Transverse colon (tissue), 4 donors: ENCODE measurements at regions not wholly inside any gene's neighbourhood (a gene's known extent, or its start where the extent isn't known, plus 50 kb on each side); places are given as distances from the start of the nearest gene placed in this dataset.

ENCODE experiments used
- DNase-seq: peaks from one replicate; pipeline ENCODE4 v3.0.0-alpha.2; 2019
- H3K27ac ChIP-seq, 4 donors: fragments of 200-600 bp; sonication (generic); 2 replicates each; pipeline ENCODE4 v1.5.1; 2016 to 2018; ENCODE audit warnings: inconsistent platforms in 4 of 4
- H3K27me3 ChIP-seq: fragments of 200-600 bp; sonication (generic); 2 replicates; pipeline ENCODE4 v1.5.1; 2017; ENCODE audit warnings: inconsistent platforms
- H3K36me3 ChIP-seq, 4 donors: fragments of 200-600 bp; sonication (generic); 2 replicates each; pipeline ENCODE4 v1.5.1; 2017 to 2019; ENCODE audit warnings: inconsistent platforms in 4 of 4
- H3K4me1 ChIP-seq, 4 donors: fragments of 200-600 bp; sonication (generic); 2 replicates each; pipeline ENCODE4 v1.5.1; 2017 to 2020; ENCODE audit warnings: inconsistent platforms in 4 of 4
- H3K4me3 ChIP-seq, 4 donors: fragments of 200-600 bp; sonication (generic); 1 replicate in 1 of 4; 2 replicates in 3 of 4; pipeline versions ENCODE4 v1.5.1 to v1.6.1; 2017 to 2019; ENCODE audit warnings: inconsistent platforms in 4 of 4
- H3K9me3 ChIP-seq, 2 donors: fragments of 200-600 bp; sonication (generic); 2 replicates each; pipeline ENCODE4 v1.5.1; 2017 to 2019; ENCODE audit warnings: inconsistent platforms in 2 of 2
- EP300 ChIP-seq: sonication (generic); formaldehyde crosslinking; IDR thresholded peaks from one replicate; pipeline ENCODE4 v1.6.1; 2017; ENCODE audit warnings: antibody characterized with exemption, low read depth
- POLR2A ChIP-seq: fragments of 450-650 bp; IDR thresholded peaks from one replicate; pipeline ENCODE4 v1.6.1; 2016; ENCODE audit warnings: antibody characterized with exemption, mild to moderate bottlenecking, moderate library complexity
- POLR2AphosphoS5 ChIP-seq, 3 donors: sonication (generic); formaldehyde crosslinking; IDR thresholded peaks; one replicate each; pipeline ENCODE4 v1.6.1; 2016; ENCODE audit warnings: antibody characterized with exemption in 3 of 3
- WGBS, 2 donors: methylation state at CpG; one replicate each; pipeline ENCODE4 v1.1.5; 2018; ENCODE audit warnings: low coverage in 1 of 2; 5-methylcytosine and 5-hydroxymethylcytosine counted together
- in situ Hi-C, 4 donors: fragments of 200-750 bp; cut with MboI; loops; one replicate each; pipeline versions ENCODE4 v1.15.0 to v1.15.1; 2017; ENCODE audit warnings: low sequenced_read_pairs in 3 of 4, low pct_ligation_motif_present in 1 of 4, low pct_unique_long_range_greater_than_20kb in 1 of 4
- intact Hi-C: fragments of 100-400 bp; cut with DNase I; formaldehyde crosslinking; loops from one replicate; pipeline ENCODE4 v1.15.1; 2023; ENCODE audit warnings: low total_unique reads
- TF ChIP-seq, protein P1 (sequence below), 5 experiments: fragments of 200-600 bp in 3 of 5; fragments of 450-650 bp in 2 of 5; sonication (generic) in 3 of 5; IDR thresholded peaks; 1 replicate in 2 of 5; 2 replicates in 3 of 5; pipeline ENCODE4 v1.5.1; 2016 to 2017; ENCODE audit warnings: antibody characterized with exemption in 5 of 5, inconsistent platforms in 3 of 5, mild to moderate bottlenecking in 2 of 5, moderate library complexity in 1 of 5

DNA sequence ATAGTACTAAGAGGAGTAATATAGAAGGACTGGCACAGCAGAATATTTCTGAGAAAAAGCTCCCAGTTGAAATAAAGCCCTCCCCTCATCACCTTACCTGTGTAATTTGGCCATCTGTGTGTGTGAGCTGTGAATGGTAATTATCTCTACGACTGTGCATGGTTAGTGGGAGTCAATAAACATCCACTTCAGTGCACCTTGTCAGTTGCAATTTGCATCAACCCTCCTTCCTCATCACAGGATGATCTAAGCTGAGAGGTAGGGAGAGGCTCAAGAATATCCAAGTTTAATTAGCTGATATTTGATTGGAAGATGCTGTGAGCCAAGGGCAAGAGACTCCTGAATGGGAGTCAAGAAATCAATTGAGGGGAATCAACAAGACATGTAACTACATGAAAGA lies 694.9 kb upstream of the KLHL29 start:
- DNase-seq, result no peak
- no peaks in the 10 kb centered on the region for H3K9me3 ChIP-seq
- H3K27ac ChIP-seq, result no peak overlapping the region
- TF ChIP-seq POLR2A (no peak), EP300 (no peak)
- no peaks in the 10 kb centered on the region for H3K4me1 ChIP-seq
- H3K36me3 ChIP-seq, result no peaks in the 10 kb centered on the region
- in situ Hi-C loops, result no loop called here
- intact Hi-C loops, result no loop called here
- no peak overlapping the region for H3K4me3 ChIP-seq
- no peaks in the 10 kb centered on the region for H3K27me3 ChIP-seq
- WGBS, 2 donors, result 38 to 62% methylated on average over 1 of the region's 1 CpG

DNA sequence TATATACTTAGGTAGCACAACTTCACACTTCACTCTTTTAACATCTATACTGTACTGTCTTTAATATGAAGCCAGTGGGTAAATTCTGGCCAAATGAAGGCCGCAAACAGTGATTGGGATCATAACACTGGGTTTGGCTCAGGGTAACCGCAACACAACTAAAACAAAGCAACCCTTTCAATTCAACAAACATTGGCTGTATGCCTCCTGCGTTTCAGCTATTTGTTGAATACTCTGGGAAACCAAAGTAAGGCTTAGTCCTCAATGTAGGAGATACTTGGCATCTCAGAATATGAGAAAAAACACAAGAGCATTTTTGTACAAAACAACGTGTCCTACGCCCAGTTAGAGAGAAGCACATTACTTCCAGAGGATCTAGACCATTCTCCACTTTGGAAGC lies 693.3 kb upstream of the KLHL29 start:
- no peak for DNase-seq
- intact Hi-C loops, result no loop called here
- no peak for TF ChIP-seq POLR2AphosphoS5 (IDR thresholded peaks at IDR 0.05)
- TF ChIP-seq POLR2A, result no peak
- TF ChIP-seq, protein P1, sequence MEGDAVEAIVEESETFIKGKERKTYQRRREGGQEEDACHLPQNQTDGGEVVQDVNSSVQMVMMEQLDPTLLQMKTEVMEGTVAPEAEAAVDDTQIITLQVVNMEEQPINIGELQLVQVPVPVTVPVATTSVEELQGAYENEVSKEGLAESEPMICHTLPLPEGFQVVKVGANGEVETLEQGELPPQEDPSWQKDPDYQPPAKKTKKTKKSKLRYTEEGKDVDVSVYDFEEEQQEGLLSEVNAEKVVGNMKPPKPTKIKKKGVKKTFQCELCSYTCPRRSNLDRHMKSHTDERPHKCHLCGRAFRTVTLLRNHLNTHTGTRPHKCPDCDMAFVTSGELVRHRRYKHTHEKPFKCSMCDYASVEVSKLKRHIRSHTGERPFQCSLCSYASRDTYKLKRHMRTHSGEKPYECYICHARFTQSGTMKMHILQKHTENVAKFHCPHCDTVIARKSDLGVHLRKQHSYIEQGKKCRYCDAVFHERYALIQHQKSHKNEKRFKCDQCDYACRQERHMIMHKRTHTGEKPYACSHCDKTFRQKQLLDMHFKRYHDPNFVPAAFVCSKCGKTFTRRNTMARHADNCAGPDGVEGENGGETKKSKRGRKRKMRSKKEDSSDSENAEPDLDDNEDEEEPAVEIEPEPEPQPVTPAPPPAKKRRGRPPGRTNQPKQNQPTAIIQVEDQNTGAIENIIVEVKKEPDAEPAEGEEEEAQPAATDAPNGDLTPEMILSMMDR (IDR thresholded peaks at IDR 0.05), result no peak
- TF ChIP-seq EP300, result no peak
- no peak overlapping the region for H3K4me3 ChIP-seq
- H3K9me3 ChIP-seq, result no peaks in the 10 kb centered on the region
- WGBS, 2 donors, result 63 to 73% methylated on average over 5 of the region's 5 CpGs
- H3K27ac ChIP-seq, result no peak overlapping the region
- in situ Hi-C loops, result no loop called here
- no peaks in the 10 kb centered on the region for H3K4me1 ChIP-seq
- no peaks in the 10 kb centered on the region for H3K36me3 ChIP-seq
- no peaks in the 10 kb centered on the region for H3K27me3 ChIP-seq

DNA sequence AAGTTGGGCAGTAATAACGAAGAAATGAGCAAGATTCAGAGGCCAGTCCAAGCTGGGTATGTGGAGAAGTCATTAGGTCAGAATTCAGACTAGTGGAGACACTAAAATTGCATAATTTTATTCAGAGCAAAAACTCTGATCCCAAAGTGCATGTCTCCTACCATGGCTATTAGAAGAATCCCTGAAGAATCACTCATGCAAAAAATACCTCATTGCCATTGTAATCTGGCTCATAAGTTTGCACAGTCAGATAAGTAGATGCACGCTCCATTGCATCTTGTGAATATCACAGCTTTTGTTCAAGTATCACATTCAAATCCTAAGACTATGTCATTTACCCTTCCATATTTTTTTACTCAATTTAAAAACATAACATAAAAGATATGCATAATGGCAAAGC lies 692.2 kb upstream of the KLHL29 start:
- no peaks in the 10 kb centered on the region for H3K36me3 ChIP-seq
- TF ChIP-seq EP300 (no peak), POLR2A (no peak), POLR2AphosphoS5 (IDR thresholded peaks at IDR 0.05) (no peak)
- TF ChIP-seq, protein P1 (IDR thresholded peaks at IDR 0.05), result no peak
- no peaks in the 10 kb centered on the region for H3K9me3 ChIP-seq
- no peak overlapping the region for H3K27ac ChIP-seq
- H3K4me3 ChIP-seq, result no peak overlapping the region
- intact Hi-C loops (no loop called here), in situ Hi-C loops (no loop called here)
- WGBS, 2 donors, result 77 to 93% methylated on average over 2 of the region's 2 CpGs
- H3K4me1 ChIP-seq, result no peaks in the 10 kb centered on the region
- DNase-seq, result no peak
- H3K27me3 ChIP-seq, result no peaks in the 10 kb centered on the region

DNA sequence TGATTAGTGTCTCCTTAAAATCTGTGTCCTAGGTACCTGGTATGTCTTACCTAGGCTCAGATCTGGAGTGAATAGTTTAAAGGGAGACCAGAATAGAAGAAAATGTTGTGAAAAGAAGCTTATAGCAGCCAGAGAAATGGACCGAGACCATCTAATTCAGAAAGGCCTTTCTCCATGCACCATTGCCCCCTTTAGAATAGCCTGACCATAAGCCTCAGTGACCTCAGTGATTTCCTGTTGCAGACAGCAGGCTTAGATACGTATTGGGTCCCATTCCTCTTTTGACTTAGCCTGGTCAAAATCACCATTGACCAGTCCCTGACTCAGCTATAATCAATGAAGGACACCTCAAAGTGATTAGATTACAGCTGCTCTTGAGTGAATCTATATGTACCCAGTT lies 690.7 kb upstream of the KLHL29 start:
- Histone ChIP-seq H3K27ac (no peak overlapping the region), H3K4me3 (no peak overlapping the region), H3K36me3 (no peaks in the 10 kb centered on the region), H3K9me3 (no peaks in the 10 kb centered on the region), H3K4me1 (no peaks in the 10 kb centered on the region), H3K27me3 (no peaks in the 10 kb centered on the region)
- TF ChIP-seq, protein P1 (IDR thresholded peaks at IDR 0.05), result no peak
- TF ChIP-seq EP300 (no peak), POLR2A (no peak)
- intact Hi-C loops (no loop called here), in situ Hi-C loops (no loop called here)
- DNase-seq, result no peak
- WGBS, 2 donors, result 82 to 100% methylated on average over 1 to 2 of the region's 2 CpGs

DNA sequence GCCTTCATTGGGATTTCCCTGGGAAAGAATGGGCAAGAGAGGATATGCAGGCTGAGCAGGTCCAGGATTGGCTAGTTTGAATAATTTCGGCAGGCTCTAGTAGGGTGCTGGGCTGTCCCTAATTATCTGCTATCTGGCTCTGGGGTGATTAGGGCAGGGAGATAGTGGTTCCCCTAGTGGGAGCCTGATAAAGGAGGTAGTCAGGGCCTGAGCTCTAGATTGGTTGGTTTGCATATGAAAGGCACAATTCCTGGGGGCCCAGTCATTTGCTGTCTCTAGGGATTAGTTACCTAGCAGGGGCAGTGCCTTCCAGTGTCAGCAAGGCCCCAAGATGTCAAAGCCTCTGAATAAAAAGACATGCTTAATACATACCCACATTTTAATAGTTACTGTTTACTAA lies 690.1 kb upstream of the KLHL29 start:
- no peak overlapping the region for H3K4me3 ChIP-seq
- in situ Hi-C loops, result no loop called here
- DNase-seq, result no peak
- 67% methylated on average over 1 of the region's 1 CpG; no CpG with 5 or more reads in 1 of the 2 donors for WGBS, 2 donors
- H3K27ac ChIP-seq, result no peak overlapping the region
- no peaks in the 10 kb centered on the region for H3K27me3 ChIP-seq
- no peaks in the 10 kb centered on the region for H3K36me3 ChIP-seq
- intact Hi-C loops, result no loop called here
- no peaks in the 10 kb centered on the region for H3K4me1 ChIP-seq
- no peaks in the 10 kb centered on the region for H3K9me3 ChIP-seq
- TF ChIP-seq POLR2A, result no peak
- no peak for TF ChIP-seq POLR2AphosphoS5 (IDR thresholded peaks at IDR 0.05)
